Activated naive CD4-positive, alpha-beta T cell treated with anti-CD3 and anti-CD28 coated beads, Interleukin-2, amount 50 U/mL, for 24 hours (primary cell): ENCODE measurements at regions not wholly inside any gene's neighbourhood (a gene's known extent, or its start where the extent isn't known, plus 50 kb on each side); places are given as distances from the start of the nearest gene placed in this dataset.
"Not testable (repeated sequence)": the region's sequence is repeated elsewhere in the genome, so short reads cannot be mapped to it uniquely, and the experiment has no call there.

Experiments used
- H3K27ac Mint-ChIP-seq: one replicate; pipeline ENCODE4 v1.8.0; 2021; ENCODE audit warnings: mild to moderate bottlenecking, mixed read lengths
- H3K27me3 Mint-ChIP-seq: one replicate; pipeline ENCODE4 v1.8.0; 2021; ENCODE audit warnings: mixed read lengths
- H3K36me3 Mint-ChIP-seq: one replicate; pipeline ENCODE4 v1.8.0; 2021; ENCODE audit warnings: mixed read lengths
- H3K4me1 Mint-ChIP-seq: one replicate; pipeline ENCODE4 v1.8.0; 2021; ENCODE audit warnings: mixed read lengths
- H3K4me3 Mint-ChIP-seq: one replicate; pipeline ENCODE4 v1.8.0; 2021; ENCODE audit warnings: mild to moderate bottlenecking, mixed read lengths
- H3K9me3 Mint-ChIP-seq: one replicate; pipeline ENCODE4 v1.8.0; 2021; ENCODE audit warnings: mixed read lengths

DNA sequence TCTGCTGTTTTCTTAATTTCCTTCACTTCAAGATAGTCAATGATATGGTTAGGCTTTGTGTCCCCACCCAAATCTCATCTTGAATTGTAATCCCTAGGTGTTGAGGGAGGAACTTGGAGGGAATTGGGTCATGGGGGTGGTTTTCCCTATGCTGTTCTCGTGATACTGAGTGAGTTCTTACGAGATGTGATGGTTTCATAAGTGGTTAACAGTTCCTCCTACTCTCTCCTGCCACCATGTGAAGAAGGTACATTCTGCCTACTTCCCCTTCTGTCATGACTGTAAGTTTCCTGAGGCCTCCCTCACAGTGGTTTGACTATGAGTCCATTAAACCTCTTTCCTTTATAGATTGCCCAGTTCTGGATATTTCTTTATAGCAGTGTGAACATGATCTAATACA is 74.0 kb upstream of the SAMSN1 start:
- no peak overlapping the region for H3K4me3 Mint-ChIP-seq
- H3K4me1 Mint-ChIP-seq: peaks cover 35% of the 10 kb centered on the region
- H3K27ac Mint-ChIP-seq: peak overlapping the region; percentile 73
- no peaks in the 10 kb centered on the region for H3K27me3 Mint-ChIP-seq
- H3K9me3 Mint-ChIP-seq: peaks cover 23% of the 10 kb centered on the region
- H3K36me3 Mint-ChIP-seq: peaks cover 4% of the 10 kb centered on the region

DNA sequence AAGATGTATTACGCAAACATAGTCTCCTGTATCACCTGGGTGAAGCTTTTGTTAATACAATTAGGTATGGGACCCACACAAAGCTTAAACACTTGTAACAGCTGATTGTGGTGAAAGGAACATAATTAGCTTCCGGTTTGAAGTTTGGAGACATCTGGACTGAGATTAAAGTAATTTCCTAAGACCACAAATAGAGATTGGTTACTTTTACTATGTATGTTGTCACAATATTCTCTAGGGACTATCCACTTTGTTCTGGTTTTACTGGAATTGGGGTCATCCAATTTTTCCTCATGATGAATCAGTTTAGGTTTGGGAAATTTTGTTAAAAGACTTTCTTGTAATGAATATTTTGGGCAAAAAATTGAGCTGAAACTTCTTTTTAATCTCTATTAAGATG is 71.8 kb upstream of the SAMSN1 start:
- H3K4me1 Mint-ChIP-seq: peaks cover 35% of the 10 kb centered on the region
- H3K9me3 Mint-ChIP-seq: peaks cover 11% of the 10 kb centered on the region
- H3K27ac Mint-ChIP-seq: no peak overlapping the region
- peaks cover 2% of the 10 kb centered on the region for H3K36me3 Mint-ChIP-seq
- no peaks in the 10 kb centered on the region for H3K27me3 Mint-ChIP-seq
- no peak overlapping the region for H3K4me3 Mint-ChIP-seq

DNA sequence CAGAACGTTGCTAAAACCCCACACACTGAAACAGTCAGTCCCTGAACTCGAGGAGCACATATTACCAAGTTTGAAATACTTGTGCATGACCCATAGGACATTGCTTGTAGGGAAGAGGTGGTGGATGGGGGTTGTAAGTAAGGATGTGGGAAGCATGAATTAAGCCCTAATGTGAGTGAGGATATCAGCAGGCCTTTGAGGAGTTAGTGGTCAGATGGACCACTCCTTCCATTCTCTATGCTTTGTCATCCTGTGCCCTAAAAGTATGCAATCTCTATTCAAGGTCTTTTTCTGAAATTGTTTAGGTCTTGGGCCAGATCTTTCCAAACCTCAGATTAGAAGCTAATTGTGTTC is 70.9 kb upstream of the SAMSN1 start:
- Mint-ChIP-seq H3K36me3 (peaks cover 2% of the 10 kb centered on the region), H3K4me3 (no peak overlapping the region), H3K4me1 (peaks cover 35% of the 10 kb centered on the region), H3K27me3 (no peaks in the 10 kb centered on the region), H3K9me3 (peaks cover 11% of the 10 kb centered on the region), H3K27ac (peak overlapping the region; percentile 84)

DNA sequence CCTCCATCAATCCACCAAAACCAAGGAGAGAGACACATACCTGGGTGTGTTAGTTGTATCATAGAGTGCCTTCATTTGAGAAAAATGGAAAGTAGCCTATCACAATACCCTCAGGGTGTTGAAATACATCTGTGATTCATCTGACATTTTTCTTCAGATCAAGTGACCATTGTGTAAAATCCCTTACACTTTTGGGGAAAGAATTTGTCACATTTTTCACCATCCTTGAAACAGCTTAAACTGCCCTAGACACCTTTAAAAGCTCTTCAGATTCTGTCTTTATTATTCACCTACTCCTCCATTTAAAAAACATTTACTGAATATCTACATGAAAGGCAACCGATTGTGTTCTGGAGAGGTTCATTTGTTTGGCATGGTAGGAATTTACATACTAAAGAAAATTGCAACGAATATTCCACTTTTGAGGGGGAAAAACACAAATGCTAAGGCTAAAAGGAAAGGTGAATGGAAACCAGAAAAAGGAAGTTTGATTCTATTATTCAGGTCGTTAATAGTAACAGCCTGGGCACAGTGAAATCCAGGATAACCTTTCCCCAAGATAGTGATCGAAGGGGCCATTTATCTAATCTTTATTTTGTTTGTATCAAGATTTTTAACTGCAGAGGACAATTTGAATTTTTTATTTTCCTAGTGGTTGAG is 70.4 kb upstream of the SAMSN1 start:
- Mint-ChIP-seq H3K27ac (peak overlapping the region; percentile 84), H3K36me3 (peaks cover 2% of the 10 kb centered on the region), H3K4me3 (peak overlapping the region; percentile 5), H3K9me3 (peaks cover 11% of the 10 kb centered on the region), H3K27me3 (no peaks in the 10 kb centered on the region), H3K4me1 (peaks cover 35% of the 10 kb centered on the region)

DNA sequence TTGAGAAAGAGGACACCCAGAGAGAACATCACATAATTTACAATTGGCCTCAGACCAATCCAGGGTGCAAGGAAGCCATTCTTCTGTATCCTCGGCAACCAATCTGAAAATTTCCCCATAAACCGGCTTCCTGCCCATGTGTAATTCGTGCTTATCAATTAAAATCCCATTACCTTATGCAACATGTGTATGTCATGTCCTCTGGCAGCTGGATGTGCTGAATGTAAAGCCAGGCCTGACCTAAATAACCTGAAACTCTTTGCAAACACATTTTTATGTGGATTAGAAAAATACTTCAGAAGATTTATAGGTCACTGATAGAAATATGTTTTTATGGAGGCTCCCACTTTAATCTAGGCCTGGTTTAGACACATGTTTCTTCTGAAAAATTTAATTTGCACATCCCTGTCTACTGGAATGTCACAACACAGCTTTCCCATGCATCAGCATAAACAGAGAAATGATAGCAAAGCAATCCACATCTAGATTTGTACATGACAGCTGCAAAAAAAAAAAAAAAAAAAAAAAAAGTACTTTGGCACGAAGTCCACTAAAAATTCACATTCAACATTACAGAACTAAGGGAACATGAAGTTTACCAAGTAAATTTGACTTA is 69.4 kb upstream of the SAMSN1 start:
- Mint-ChIP-seq H3K4me3 (no peak overlapping the region), H3K27me3 (no peaks in the 10 kb centered on the region), H3K36me3 (peaks cover 2% of the 10 kb centered on the region), H3K9me3 (peaks cover 10% of the 10 kb centered on the region), H3K4me1 (peaks cover 35% of the 10 kb centered on the region), H3K27ac (no peak overlapping the region)

DNA sequence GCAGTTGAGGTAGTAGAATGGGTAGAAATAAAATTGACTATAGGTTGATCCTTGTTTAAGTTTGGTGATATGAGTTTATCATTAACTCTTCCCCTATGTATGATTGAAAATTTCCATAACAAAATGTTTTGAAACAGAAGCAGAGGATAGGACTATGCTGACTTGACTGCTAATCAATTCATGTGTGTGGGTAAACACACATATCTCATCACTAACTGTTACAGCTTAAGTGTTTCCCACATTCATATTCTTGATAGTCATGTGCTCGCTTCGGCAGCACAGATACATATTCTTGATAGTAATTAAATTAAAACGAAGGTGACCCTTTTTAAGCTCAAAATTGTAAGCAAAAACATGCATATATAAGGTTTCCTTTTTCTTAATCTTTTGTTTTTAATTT is 68.2 kb upstream of the SAMSN1 start:
- H3K4me1 Mint-ChIP-seq: peaks cover 27% of the 10 kb centered on the region
- no peaks in the 10 kb centered on the region for H3K27me3 Mint-ChIP-seq
- no peak overlapping the region for H3K4me3 Mint-ChIP-seq

DNA sequence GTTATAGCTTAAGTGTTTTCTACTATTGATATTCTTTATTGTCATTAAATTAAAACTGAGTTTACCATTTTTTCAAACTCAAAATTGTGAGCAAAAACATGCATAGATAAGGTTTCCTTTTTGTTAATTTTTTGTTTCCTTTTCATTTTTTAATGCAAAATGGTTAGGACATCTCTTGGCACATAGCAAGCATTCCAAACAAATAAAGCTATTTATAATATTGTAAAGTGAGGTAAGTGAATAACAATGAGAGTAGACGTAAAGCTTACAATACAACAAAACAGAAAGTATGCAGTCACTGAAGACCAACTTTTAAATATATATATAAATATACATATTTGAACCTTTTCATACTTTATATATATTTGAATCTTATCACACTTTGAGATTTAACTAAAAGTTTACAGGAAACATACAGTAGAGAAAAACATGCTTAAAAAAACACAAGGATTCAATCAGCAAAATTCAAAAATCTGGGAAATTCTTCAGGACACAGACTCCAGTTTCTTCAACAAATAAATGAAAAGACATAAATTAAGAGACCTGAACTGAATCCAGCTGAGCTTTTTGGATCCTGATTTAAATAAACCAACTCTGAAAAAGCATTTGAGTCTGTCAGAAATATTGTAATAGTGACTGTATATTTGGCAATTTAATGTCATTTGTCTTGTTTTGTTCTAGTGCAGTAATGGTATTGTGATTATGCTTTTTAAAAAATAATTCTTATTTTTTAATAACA is 67.5 kb upstream of the SAMSN1 start:
- H3K36me3 Mint-ChIP-seq: no peaks in the 10 kb centered on the region
- H3K9me3 Mint-ChIP-seq: no peaks in the 10 kb centered on the region
- peaks cover 28% of the 10 kb centered on the region for H3K4me1 Mint-ChIP-seq
- no peaks in the 10 kb centered on the region for H3K27me3 Mint-ChIP-seq
- no peak overlapping the region for H3K4me3 Mint-ChIP-seq
- H3K27ac Mint-ChIP-seq: no peak overlapping the region

More for the DNA sequence above, 68.2 kb upstream of the SAMSN1 start:
- no peak overlapping the region for H3K27ac Mint-ChIP-seq
- no peaks in the 10 kb centered on the region for H3K36me3 Mint-ChIP-seq
- H3K9me3 Mint-ChIP-seq: no peaks in the 10 kb centered on the region

DNA sequence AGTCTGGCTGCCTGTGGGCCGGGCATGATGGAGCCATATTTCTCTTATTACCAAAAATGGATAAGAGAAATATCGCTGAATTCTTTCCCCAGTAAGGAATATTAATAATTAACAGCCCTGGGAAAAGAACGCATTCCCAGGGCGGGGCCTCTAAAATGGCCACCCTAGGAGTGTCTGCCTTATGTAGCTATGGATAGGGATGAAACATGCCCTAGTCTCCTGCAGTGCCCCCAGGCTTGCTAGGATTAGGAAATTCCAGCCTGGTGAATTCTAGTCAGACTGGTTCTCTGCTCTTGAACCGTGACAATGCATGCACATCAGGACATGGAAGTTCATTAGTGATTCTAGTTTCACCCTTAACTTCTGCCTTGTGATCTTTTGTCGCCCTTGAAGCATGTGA is 64.0 kb upstream of the SAMSN1 start:
- H3K36me3 Mint-ChIP-seq, H3K4me1 Mint-ChIP-seq, H3K9me3 Mint-ChIP-seq, H3K27ac Mint-ChIP-seq, H3K27me3 Mint-ChIP-seq, H3K4me3 Mint-ChIP-seq: not testable (repeated sequence)

DNA sequence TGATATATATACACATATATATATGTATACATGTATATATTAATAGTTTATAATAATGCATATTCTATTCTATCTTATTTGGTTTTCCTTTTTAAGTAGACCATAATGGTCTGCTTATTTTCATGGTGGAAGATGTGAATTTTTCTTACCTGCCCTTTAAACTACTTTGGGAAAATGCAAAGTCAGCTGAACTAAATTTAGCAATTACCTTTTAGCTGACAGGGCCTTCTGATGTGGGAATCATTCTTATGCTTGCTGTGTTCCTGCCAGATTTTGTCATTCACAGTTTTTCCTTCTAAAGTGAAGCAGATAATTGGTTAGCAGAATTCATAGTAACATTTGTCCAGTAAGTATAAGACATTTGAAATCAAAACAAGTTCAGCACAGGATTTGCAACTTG is 63.2 kb upstream of the SAMSN1 start:
- no peak overlapping the region for H3K4me3 Mint-ChIP-seq
- peaks cover 6% of the 10 kb centered on the region for H3K4me1 Mint-ChIP-seq
- H3K27me3 Mint-ChIP-seq: no peaks in the 10 kb centered on the region

DNA sequence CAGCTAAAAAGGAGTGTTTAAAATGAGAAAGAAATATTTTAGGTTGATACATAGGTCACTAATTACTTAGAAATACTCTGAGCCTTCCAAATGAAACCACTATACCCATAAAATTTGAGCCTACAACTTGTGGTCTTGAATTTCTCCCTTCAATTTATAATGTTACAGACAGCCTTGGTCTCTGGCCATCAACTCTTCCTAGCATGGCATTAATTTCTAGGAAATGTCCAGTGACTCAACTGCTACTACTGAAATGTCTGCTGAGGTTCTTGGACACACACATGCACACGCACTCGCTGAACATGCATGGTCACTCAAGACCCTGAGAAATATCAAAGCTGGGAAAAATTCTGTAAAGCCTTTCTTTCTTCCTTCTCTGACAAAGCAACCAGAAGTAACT is 61.1 kb upstream of the SAMSN1 start:
- no peak overlapping the region for H3K27ac Mint-ChIP-seq
- no peak overlapping the region for H3K4me3 Mint-ChIP-seq
- H3K36me3 Mint-ChIP-seq: no peaks in the 10 kb centered on the region

More for the DNA sequence above, 63.2 kb upstream of the SAMSN1 start:
- H3K27ac Mint-ChIP-seq: no peak overlapping the region
- H3K9me3 Mint-ChIP-seq: no peaks in the 10 kb centered on the region
- H3K36me3 Mint-ChIP-seq: no peaks in the 10 kb centered on the region

DNA sequence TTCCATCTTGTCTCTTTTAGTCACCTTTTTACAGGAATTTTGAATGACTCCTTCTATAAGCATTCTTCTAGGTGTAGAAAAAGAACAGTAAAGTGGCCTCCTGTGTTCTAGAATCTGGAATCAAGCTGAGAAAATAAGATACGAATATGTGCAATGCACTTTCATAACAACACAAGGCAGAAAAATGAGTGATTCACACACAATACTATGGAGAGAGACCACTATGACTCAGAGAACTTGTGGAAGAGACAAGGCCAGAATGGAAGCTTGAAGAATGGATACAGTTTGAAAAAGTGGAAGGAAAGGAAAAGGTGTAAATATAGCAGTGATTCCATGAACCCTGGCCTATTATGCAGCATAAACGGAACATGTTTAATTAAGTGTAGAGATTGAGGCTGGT is 57.1 kb upstream of the SAMSN1 start:
- Mint-ChIP-seq H3K9me3 (no peaks in the 10 kb centered on the region), H3K4me3 (peak overlapping the region; percentile 51), H3K27ac (peak overlapping the region; percentile 78), H3K27me3 (no peaks in the 10 kb centered on the region), H3K4me1 (peaks cover 29% of the 10 kb centered on the region), H3K36me3 (no peaks in the 10 kb centered on the region)

More for the DNA sequence above, 61.1 kb upstream of the SAMSN1 start:
- Mint-ChIP-seq H3K9me3 (no peaks in the 10 kb centered on the region), H3K27me3 (no peaks in the 10 kb centered on the region), H3K4me1 (peaks cover 18% of the 10 kb centered on the region)

DNA sequence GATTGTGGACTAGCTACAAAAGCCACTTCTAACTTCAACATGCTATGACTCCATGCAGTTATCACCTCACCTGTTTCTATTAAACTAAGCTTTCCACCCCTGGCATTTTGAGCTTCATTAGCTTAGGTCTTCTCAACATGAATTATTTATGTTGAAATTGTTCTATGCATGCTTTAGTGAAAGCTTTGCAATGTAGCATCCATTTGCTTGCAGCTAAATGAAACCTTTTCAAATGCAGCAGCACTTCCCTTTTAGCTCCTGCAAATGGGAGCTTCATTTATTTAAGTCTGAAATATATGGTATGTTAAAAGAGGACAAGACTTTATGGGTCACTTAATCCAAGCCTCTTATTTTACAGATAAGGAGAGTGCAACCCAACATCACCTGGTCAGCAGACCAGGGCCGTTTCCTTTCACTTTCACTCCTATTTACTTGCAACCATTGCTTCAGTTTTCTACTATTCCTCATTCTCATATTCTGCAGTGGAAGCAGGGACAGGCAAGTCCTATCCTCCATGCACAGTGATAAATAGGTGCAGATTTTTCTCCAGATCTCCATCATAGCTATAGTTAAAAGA is 56.4 kb upstream of the SAMSN1 start:
- H3K36me3 Mint-ChIP-seq: no peaks in the 10 kb centered on the region
- H3K4me1 Mint-ChIP-seq: peaks cover 29% of the 10 kb centered on the region
- no peaks in the 10 kb centered on the region for H3K27me3 Mint-ChIP-seq
- H3K27ac Mint-ChIP-seq: peak overlapping the region; percentile 23
- H3K9me3 Mint-ChIP-seq: no peaks in the 10 kb centered on the region
- H3K4me3 Mint-ChIP-seq: peak overlapping the region; percentile 51

DNA sequence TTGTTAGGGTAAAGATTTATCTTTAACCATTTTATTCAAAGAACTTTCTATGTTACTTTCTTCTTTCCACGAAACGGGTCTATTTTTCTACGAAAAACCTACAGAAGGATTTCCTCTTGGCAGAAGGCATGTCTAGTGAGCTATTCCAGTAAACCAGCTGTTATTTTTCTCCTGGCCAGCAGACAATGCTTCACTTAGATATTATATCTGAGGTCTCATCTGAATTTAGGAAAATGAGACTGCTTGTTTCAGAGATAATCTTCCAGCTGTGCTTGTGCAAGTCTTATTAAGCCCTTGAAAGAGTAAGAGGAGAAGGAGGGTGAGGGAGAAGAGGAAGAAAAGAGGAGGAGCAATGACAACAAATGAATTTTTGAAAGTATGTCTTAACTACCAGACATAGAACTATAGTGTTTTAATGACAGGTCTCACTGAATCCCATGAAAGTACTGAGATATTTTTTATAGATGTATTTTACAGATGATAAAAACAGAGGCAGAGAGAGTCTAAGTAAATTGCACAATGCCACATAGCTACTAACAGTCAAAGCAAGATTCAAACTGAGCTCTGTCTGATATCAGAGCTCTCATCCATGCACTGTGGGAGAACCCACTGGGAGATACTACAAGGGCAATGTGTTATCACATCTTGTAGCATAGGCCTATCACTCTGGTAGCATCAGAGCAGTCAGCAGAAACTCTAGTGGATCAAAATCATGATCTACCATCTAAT is 54.6 kb upstream of the SAMSN1 start:
- H3K9me3 Mint-ChIP-seq: peaks cover 9% of the 10 kb centered on the region
- H3K36me3 Mint-ChIP-seq: peaks cover 2% of the 10 kb centered on the region
- H3K27me3 Mint-ChIP-seq: no peaks in the 10 kb centered on the region
- peak overlapping the region; percentile 24 for H3K4me3 Mint-ChIP-seq
- peaks cover 29% of the 10 kb centered on the region for H3K4me1 Mint-ChIP-seq
- peak overlapping the region; percentile 33 for H3K27ac Mint-ChIP-seq

DNA sequence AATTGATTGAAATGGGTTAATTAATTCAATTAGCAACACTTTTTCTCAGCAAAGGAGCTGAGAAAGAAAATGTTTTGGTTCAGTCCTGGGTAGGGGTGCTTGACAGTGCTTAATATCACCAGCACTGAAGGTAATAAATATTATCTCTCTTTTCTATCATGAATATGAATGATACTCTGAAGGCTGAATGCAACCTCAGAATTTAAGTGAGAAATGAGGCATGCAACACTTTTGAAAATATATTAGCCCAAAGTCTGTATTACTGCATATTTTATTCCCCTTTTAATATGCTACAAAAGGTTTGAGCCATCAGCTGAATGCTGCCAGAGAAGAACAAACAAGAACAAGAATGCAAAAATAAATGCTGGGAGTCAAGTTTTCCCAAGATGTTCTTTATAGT is 52.0 kb upstream of the SAMSN1 start:
- Mint-ChIP-seq H3K27me3 (no peaks in the 10 kb centered on the region), H3K27ac (no peak overlapping the region), H3K4me3 (no peak overlapping the region), H3K9me3 (peaks cover 16% of the 10 kb centered on the region), H3K4me1 (peaks cover 25% of the 10 kb centered on the region), H3K36me3 (peaks cover 4% of the 10 kb centered on the region)
